ENCODE measurements at regions not wholly inside any gene's neighbourhood (a gene's known extent, or its start where the extent isn't known, plus 50 kb on each side); places are given as distances from the start of the nearest gene placed in this dataset.

GRCh38 chr6:148602136-148602535, 144.7 kb upstream of the UST start:
- TF ChIP-seq EZH2 (optimal IDR thresholded peaks at IDR 0.05; ENCODE audit: low read depth, low read length) (no peak), EZH2phosphoT487 (IDR thresholded peaks at IDR 0.05; ENCODE audit: low read length) (no peak), CTCF (IDR thresholded peaks at IDR 0.05; ENCODE audit: low read length) (no peak)
- Histone ChIP-seq H2AFZ (ENCODE audit: low read length) (no peak overlapping the region), H3K9ac (ENCODE audit: low read length) (no peak overlapping the region), H3K4me1 (ENCODE audit: low read length) (no peaks in the 10 kb centered on the region), H3K9me3 (replicated peaks; ENCODE audit: insufficient read depth, low read length) (no peaks in the 10 kb centered on the region), H3K27ac (ENCODE audit: low read length) (no peak overlapping the region), H3K9me2 (replicated peaks; ENCODE audit: insufficient read depth, low read length) (no peaks in the 10 kb centered on the region), H3K27me3 (replicated peaks; ENCODE audit: insufficient read depth, low read length) (no peaks in the 10 kb centered on the region), H3K79me2 (ENCODE audit: low read length) (no peaks in the 10 kb centered on the region), H3K4me3 (ENCODE audit: low read length) (no peak overlapping the region), H3K36me3 (replicated peaks; ENCODE audit: insufficient read depth, low read length) (no peaks in the 10 kb centered on the region), H4K20me1 (ENCODE audit: insufficient read depth, low read length) (no peaks in the 10 kb centered on the region), H3F3A (ENCODE audit: insufficient read depth, low read length) (no peaks in the 10 kb centered on the region), H3K4me2 (ENCODE audit: low read depth, low read length) (no peak overlapping the region)
- no peak for DNase-seq

GRCh38 chr6:148608199-148608951, 138.5 kb upstream of the UST start:
- no peak for DNase-seq
- Histone ChIP-seq H4K20me1 (ENCODE audit: insufficient read depth, low read length) (no peaks in the 10 kb centered on the region), H3K9ac (ENCODE audit: low read length) (no peak overlapping the region), H3K4me1 (ENCODE audit: low read length) (no peaks in the 10 kb centered on the region), H3F3A (ENCODE audit: insufficient read depth, low read length) (no peaks in the 10 kb centered on the region), H3K27me3 (replicated peaks; ENCODE audit: insufficient read depth, low read length) (no peaks in the 10 kb centered on the region), H2AFZ (ENCODE audit: low read length) (no peak overlapping the region), H3K4me2 (ENCODE audit: low read depth, low read length) (no peak overlapping the region), H3K27ac (ENCODE audit: low read length) (no peak overlapping the region), H3K79me2 (ENCODE audit: low read length) (no peaks in the 10 kb centered on the region), H3K9me3 (replicated peaks; ENCODE audit: insufficient read depth, low read length) (no peaks in the 10 kb centered on the region), H3K4me3 (ENCODE audit: low read length) (no peak overlapping the region), H3K9me2 (replicated peaks; ENCODE audit: insufficient read depth, low read length) (no peaks in the 10 kb centered on the region), H3K36me3 (replicated peaks; ENCODE audit: insufficient read depth, low read length) (no peaks in the 10 kb centered on the region)
- TF ChIP-seq EZH2phosphoT487 (IDR thresholded peaks at IDR 0.05; ENCODE audit: low read length) = no peak
- TF ChIP-seq CTCF (IDR thresholded peaks at IDR 0.05; ENCODE audit: low read length) = peak; percentile 17; the same call in 1 of the 2 replicates

- TF ChIP-seq CTCF (IDR thresholded peaks at IDR 0.05; ENCODE audit: low read length) (no peak), EZH2 (optimal IDR thresholded peaks at IDR 0.05; ENCODE audit: low read depth, low read length) (no peak), EZH2phosphoT487 (IDR thresholded peaks at IDR 0.05; ENCODE audit: low read length) (no peak)
- DNase-seq = no peak
Observed at GRCh38 chr6:148611213-148611612, 135.6 kb upstream of the UST start.

More at GRCh38 chr6:148611213-148611612, 135.6 kb upstream of the UST start:
- Histone ChIP-seq H3K9ac (ENCODE audit: low read length) (no peak overlapping the region), H3K4me1 (ENCODE audit: low read length) (no peaks in the 10 kb centered on the region), H3K27me3 (replicated peaks; ENCODE audit: insufficient read depth, low read length) (no peaks in the 10 kb centered on the region), H3K9me2 (replicated peaks; ENCODE audit: insufficient read depth, low read length) (no peaks in the 10 kb centered on the region), H3K9me3 (replicated peaks; ENCODE audit: insufficient read depth, low read length) (no peaks in the 10 kb centered on the region), H3F3A (ENCODE audit: insufficient read depth, low read length) (no peaks in the 10 kb centered on the region), H2AFZ (ENCODE audit: low read length) (no peak overlapping the region), H3K27ac (ENCODE audit: low read length) (no peak overlapping the region), H3K36me3 (replicated peaks; ENCODE audit: insufficient read depth, low read length) (no peaks in the 10 kb centered on the region), H3K4me3 (ENCODE audit: low read length) (no peak overlapping the region), H4K20me1 (ENCODE audit: insufficient read depth, low read length) (no peaks in the 10 kb centered on the region), H3K4me2 (ENCODE audit: low read depth, low read length) (no peak overlapping the region), H3K79me2 (ENCODE audit: low read length) (no peaks in the 10 kb centered on the region)

Data from MM.1S (cell line).